DMS53 treated with DMSO at 0.1 percent for 48 hours (cell line): ENCODE measurements at regions not wholly inside any gene's neighbourhood (a gene's known extent, or its start where the extent isn't known, plus 50 kb on each side); places are given as distances from the start of the nearest gene placed in this dataset.
"Not testable (repeated sequence)": the region's sequence is repeated elsewhere in the genome, so short reads cannot be mapped to it uniquely, and the experiment has no call there.

ENCODE experiments used
- DNase-seq: peaks from one replicate; lab custom pipeline; 2025; ENCODE audit not compliant: unreplicated experiment; lab: John Stamatoyannopoulos, UW

GRCh38 chr7:79513261-79513660 lies 59.8 kb upstream of the MAGI2 start:
- DNase-seq = no peak

GRCh38 chr7:79512261-79512660 lies 58.8 kb upstream of the MAGI2 start:
- DNase-seq = no peak

- DNase-seq = not testable (repeated sequence)
Observed at GRCh38 chr7:79511056-79511455, 57.6 kb upstream of the MAGI2 start.

- DNase-seq = no peak
Observed at GRCh38 chr7:79507131-79507530, 53.7 kb upstream of the MAGI2 start.

GRCh38 chr7:79506481-79506880 lies 53.0 kb upstream of the MAGI2 start:
- no peak for DNase-seq

GRCh38 chr7:79504607-79505389 lies 51.3 kb upstream of the MAGI2 start:
- DNase-seq = no peak
